Adrenal gland (tissue), 9 donors: ENCODE measurements at regions not wholly inside any gene's neighbourhood (a gene's known extent, or its start where the extent isn't known, plus 50 kb on each side); places are given as distances from the start of the nearest gene placed in this dataset.

ENCODE experiments used
- DNase-seq, 7 donors: peaks; one replicate each; pipeline ENCODE4 v3.0.0-alpha.2; 2019 to 2020
- H3K27ac ChIP-seq, 5 donors: fragments of 200-600 bp; sonication (generic) in 4 of 5; 1 replicate in 3 of 5; 2 replicates in 2 of 5; pipeline versions ENCODE4 v1.5.1 to v1.8.0; 2016 to 2020; ENCODE audit warnings: mild to moderate bottlenecking in 1 of 5
- H3K27me3 ChIP-seq: fragments of 200-600 bp; 2 replicates; pipeline ENCODE4 v1.8.0; 2021
- H3K36me3 ChIP-seq, 2 donors: fragments of 200-600 bp; replicated peaks in 1 of 2; 1 replicate in 1 of 2; 2 replicates in 1 of 2; pipeline versions ENCODE4 v1.5.1 to v1.8.0; 2018 to 2022
- H3K4me1 ChIP-seq, 2 donors: fragments of 200-600 bp; replicated peaks in 1 of 2; 1 replicate in 1 of 2; 2 replicates in 1 of 2; pipeline versions ENCODE4 v1.5.1 to v1.8.0; 2018 to 2021
- H3K4me3 ChIP-seq, 4 donors: fragments of 200-600 bp; sonication (generic) in 3 of 4; one replicate each; pipeline ENCODE4 v1.5.1; 2016 to 2018
- H3K9me3 ChIP-seq, 3 donors: fragments of 200-600 bp; sonication (generic) in 1 of 3; replicated peaks in 1 of 3; 1 replicate in 2 of 3; 2 replicates in 1 of 3; pipeline versions ENCODE4 v1.5.1 to v1.8.0; 2016 to 2021
- POLR2A ChIP-seq, 2 donors: fragments of 450-650 bp; IDR thresholded peaks; one replicate each; pipeline ENCODE4 v1.6.1; 2017; ENCODE audit warnings: antibody characterized with exemption in 2 of 2, mild to moderate bottlenecking in 2 of 2, moderate library complexity in 1 of 2
- WGBS, 4 donors: extraction: QIAGEN DNeasy Blood & Tissue Kit in 2 of 4; methylation state at CpG; one replicate each; pipeline versions ENCODE4 v1.1.5 to v1.1.7; 2013 to 2017; 5-methylcytosine and 5-hydroxymethylcytosine counted together
- intact Hi-C, 2 donors: fragments of 100-400 bp; cut with DNase I; formaldehyde crosslinking; loops; one replicate each; pipeline versions ENCODE4 v1.14.1 to v1.15.0; 2022 to 2023
- TF ChIP-seq, protein P1 (sequence below), 6 experiments: fragments of 450-650 bp in 4 of 6; fragments of 200-600 bp in 2 of 6; sonication (generic) in 1 of 6; IDR thresholded peaks; 1 replicate in 5 of 6; 2 replicates in 1 of 6; pipeline versions ENCODE4 v1.5.1 to v1.8.0; 2016 to 2021; ENCODE audit warnings: antibody characterized with exemption in 6 of 6, mild to moderate bottlenecking in 2 of 6, moderate library complexity in 1 of 6
- donor health status: healthy with polysubstance abuse.
- donor health status: Bipolar disorder and iron deficiency.
- donor health status: DM: yes; HTN: yes; CAD: no.
- donor health status: DM: no; HTN: no; CAD: no.
- donor health status: DM: no; HTN: no; CAD: no.

DNA sequence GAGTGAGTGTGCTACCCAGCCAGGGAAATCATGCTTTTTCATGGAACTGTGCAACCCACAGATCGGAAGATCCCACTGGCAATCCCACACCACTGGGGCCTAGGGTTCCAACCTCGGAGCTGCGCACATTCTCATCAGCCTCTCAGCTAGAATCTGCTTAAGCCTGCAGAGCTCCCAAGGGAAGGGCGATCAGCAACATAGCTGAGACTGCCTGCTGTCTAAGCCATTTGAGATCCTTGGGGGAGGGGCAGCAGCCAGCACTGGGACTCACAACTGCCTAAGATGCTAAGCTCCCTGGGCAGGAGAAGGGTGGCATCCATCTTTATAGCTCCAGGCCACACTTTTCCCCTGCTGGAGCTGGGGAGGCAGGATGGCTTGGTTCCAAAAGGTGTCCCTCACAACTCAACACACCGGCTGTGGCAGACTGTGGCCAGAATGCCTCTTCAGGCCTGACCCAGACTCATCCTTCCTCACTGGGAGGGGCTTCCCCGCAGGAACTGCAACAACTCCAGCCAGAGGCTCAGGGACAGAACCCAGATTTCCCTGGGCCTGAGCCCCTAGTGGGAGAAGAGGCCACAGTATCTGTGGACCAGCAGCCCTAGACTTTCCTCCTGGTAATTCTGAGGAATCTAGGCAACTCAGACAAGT, 1133.3 kb upstream of the PIK3C3 start:
- Histone ChIP-seq H3K4me1 (no peaks in the 10 kb centered on the region), H3K27me3 (no peaks in the 10 kb centered on the region), H3K36me3 (no peaks in the 10 kb centered on the region), H3K27ac (no peak overlapping the region), H3K9me3 (no peaks in the 10 kb centered on the region), H3K4me3 (no peak overlapping the region)
- 71 to 91% (median 83%) methylated on average over 4 to 6 of the region's 6 CpGs for WGBS, 4 donors
- no peak for DNase-seq
- TF ChIP-seq POLR2A (IDR thresholded peaks at IDR 0.05): no peak
- TF ChIP-seq, protein P1, sequence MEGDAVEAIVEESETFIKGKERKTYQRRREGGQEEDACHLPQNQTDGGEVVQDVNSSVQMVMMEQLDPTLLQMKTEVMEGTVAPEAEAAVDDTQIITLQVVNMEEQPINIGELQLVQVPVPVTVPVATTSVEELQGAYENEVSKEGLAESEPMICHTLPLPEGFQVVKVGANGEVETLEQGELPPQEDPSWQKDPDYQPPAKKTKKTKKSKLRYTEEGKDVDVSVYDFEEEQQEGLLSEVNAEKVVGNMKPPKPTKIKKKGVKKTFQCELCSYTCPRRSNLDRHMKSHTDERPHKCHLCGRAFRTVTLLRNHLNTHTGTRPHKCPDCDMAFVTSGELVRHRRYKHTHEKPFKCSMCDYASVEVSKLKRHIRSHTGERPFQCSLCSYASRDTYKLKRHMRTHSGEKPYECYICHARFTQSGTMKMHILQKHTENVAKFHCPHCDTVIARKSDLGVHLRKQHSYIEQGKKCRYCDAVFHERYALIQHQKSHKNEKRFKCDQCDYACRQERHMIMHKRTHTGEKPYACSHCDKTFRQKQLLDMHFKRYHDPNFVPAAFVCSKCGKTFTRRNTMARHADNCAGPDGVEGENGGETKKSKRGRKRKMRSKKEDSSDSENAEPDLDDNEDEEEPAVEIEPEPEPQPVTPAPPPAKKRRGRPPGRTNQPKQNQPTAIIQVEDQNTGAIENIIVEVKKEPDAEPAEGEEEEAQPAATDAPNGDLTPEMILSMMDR (IDR thresholded peaks at IDR 0.05): no peak
- intact Hi-C loops: no loop called here

DNA sequence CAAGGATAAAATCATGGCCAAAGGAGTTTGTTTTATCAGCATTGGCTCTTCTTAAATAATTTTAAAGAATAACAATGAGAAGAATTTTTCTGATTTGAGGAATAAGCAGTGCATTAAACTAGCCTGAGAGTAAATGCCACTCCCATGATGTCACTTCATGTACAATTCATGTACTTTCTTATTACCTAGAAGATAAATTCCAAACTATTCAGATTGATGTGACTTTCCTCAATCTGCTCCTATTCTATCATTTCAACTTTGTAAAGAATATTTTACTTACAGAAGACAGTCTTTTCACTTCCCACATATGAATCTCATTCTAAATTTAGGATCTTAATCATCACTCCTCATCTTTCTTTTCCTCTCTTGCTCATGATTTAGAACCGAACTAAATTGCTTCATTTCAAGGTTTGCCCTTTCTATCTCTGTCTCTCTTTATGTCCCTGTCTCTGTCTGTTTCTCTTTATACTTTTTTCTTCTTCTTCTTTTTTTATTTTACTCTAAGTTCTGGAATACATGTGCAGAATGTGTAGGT, 1142.0 kb upstream of the PIK3C3 start:
- DNase-seq: no peak
- Histone ChIP-seq H3K36me3 (no peaks in the 10 kb centered on the region), H3K9me3 (no peaks in the 10 kb centered on the region), H3K27ac (no peak overlapping the region), H3K27me3 (no peaks in the 10 kb centered on the region), H3K4me1 (no peaks in the 10 kb centered on the region), H3K4me3 (no peak overlapping the region)
- intact Hi-C loops: no loop called here
- no peak for TF ChIP-seq POLR2A (IDR thresholded peaks at IDR 0.05)
- TF ChIP-seq, protein P1 (IDR thresholded peaks at IDR 0.05): no peak
- WGBS, 4 donors: 24 to 53% (median 40%) methylated on average over 1 of the region's 1 CpG

DNA sequence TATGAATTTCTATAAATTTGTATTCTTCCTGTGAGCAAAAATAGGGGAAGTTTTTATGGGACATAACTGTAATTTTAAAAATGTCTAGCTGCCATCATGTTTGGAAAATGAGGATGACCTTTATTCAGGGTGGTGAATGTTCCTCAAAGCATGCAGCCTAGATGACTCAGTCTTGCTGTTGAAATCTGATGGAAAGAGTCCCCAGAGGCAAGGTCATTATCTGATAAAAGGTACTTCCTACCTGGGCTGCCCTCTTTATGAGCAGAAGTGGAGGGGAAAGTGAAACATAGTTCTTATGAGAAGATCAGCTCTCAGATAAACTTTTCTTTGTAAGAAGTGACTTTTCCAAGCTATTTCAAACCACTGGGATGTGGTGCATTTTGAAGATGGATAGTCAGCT, 1144.7 kb upstream of the PIK3C3 start:
- Histone ChIP-seq H3K36me3 (no peaks in the 10 kb centered on the region), H3K27me3 (no peaks in the 10 kb centered on the region), H3K4me1 (no peaks in the 10 kb centered on the region), H3K4me3 (no peak overlapping the region), H3K27ac (no peak overlapping the region), H3K9me3 (no peaks in the 10 kb centered on the region)
- intact Hi-C loops: no loop called here
- TF ChIP-seq, protein P1 (IDR thresholded peaks at IDR 0.05): no peak
- no peak for TF ChIP-seq POLR2A (IDR thresholded peaks at IDR 0.05)
- DNase-seq: no peak

DNA sequence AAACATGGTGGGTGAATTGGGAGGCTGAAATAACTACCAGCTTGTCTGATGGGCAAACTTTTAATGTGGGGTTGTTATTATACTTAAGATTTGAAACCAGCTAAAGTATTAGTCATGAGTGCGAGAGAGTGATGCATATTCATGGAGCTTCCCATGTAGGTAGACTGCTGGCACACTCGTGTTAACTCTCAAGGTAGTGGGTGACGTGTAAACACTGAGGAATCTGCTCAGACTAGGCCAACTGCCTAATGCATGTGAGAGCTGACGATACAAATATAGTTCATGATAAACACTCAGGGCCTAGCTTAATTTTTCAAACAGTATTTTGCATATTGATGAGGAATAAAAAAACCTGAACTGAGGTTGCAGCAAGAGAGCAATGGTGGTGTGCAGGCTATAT, 1165.7 kb upstream of the PIK3C3 start:
- no peak for DNase-seq
- Histone ChIP-seq H3K4me3 (no peak overlapping the region), H3K27me3 (no peaks in the 10 kb centered on the region), H3K36me3 (no peaks in the 10 kb centered on the region), H3K9me3 (no peaks in the 10 kb centered on the region), H3K4me1 (no peaks in the 10 kb centered on the region), H3K27ac (no peak overlapping the region)
- TF ChIP-seq, protein P1 (IDR thresholded peaks at IDR 0.05): no peak
- no peak for TF ChIP-seq POLR2A (IDR thresholded peaks at IDR 0.05)
- 64 to 76% (median 73%) methylated on average over 4 of the region's 4 CpGs for whole genome bisulfite sequencing, 4 donors
- intact Hi-C loops: no loop called here
